ENCODE measurements at regions not wholly inside any gene's neighbourhood (a gene's known extent, or its start where the extent isn't known, plus 50 kb on each side); places are given as distances from the start of the nearest gene placed in this dataset.

GRCh38 chr20:34175879-34176278 lies 63.8 kb upstream of the EIF2S2 start:
- H2AFZ ChIP-seq (ENCODE audit: low read length), result no peak overlapping the region

GRCh38 chr20:34177052-34177451 lies 64.2 kb upstream of the ASIP start:
- Histone ChIP-seq H3K4me3 (ENCODE audit: low read depth, low read length, poor library complexity, severe bottlenecking) (no peak overlapping the region), H3K4me1 (ENCODE audit: insufficient read depth, low read length, poor library complexity, severe bottlenecking) (no peaks in the 10 kb centered on the region), H2AFZ (ENCODE audit: low read length) (no peak overlapping the region), H4K20me1 (ENCODE audit: insufficient read depth, low read length) (no peaks in the 10 kb centered on the region), H3K9me2 (ENCODE audit: insufficient read depth, low read length) (no peaks in the 10 kb centered on the region), H3K36me3 (ENCODE audit: insufficient read depth, low read length) (no peaks in the 10 kb centered on the region), H3K4me2 (ENCODE audit: low read length) (no peak overlapping the region), H3K9me3 (ENCODE audit: low read length) (no peaks in the 10 kb centered on the region), H3K27ac (ENCODE audit: low read depth, low read length, poor library complexity, severe bottlenecking) (no peak overlapping the region), H3K79me2 (ENCODE audit: insufficient read depth, low read depth, low read length) (no peaks in the 10 kb centered on the region)
- no peak for DNase-seq (ENCODE audit: low spot score)
- intact Hi-C loops (cut with micrococcal nuclease; ENCODE audit: unreplicated experiment), result no loop called here
- no TSS peak for BruUV-seq (replicated peaks)
- ChIA-PET CTCF (ENCODE audit: unreplicated experiment) (no interaction called here), POLR2A (no interaction called here)
- no peak for TF ChIP-seq EZH2phosphoT487 (IDR thresholded peaks at IDR 0.05; ENCODE audit: borderline replicate concordance, low read depth, low read length)
- no peak for TF ChIP-seq CTCF (conservative IDR thresholded peaks at IDR 0.05; ENCODE audit: low read length)

More at GRCh38 chr20:34175879-34176278, 63.8 kb upstream of the EIF2S2 start:
- POLR2A ChIA-PET, result no interaction called here
- H3K9me2 ChIP-seq (ENCODE audit: insufficient read depth, low read length), result no peaks in the 10 kb centered on the region
- no peaks in the 10 kb centered on the region for H4K20me1 ChIP-seq (ENCODE audit: insufficient read depth, low read length)
- no peak overlapping the region for H3K4me2 ChIP-seq (ENCODE audit: low read length)
- H3K36me3 ChIP-seq (ENCODE audit: insufficient read depth, low read length), result no peaks in the 10 kb centered on the region
- CTCF ChIA-PET (ENCODE audit: unreplicated experiment), result no interaction called here
- TF ChIP-seq EZH2phosphoT487 (IDR thresholded peaks at IDR 0.05; ENCODE audit: borderline replicate concordance, low read depth, low read length), result no peak
- no peak for TF ChIP-seq CTCF (conservative IDR thresholded peaks at IDR 0.05; ENCODE audit: low read length)
- no peak overlapping the region for H3K27ac ChIP-seq (ENCODE audit: low read depth, low read length, poor library complexity, severe bottlenecking)
- no peaks in the 10 kb centered on the region for H3K9me3 ChIP-seq (ENCODE audit: low read length)
- intact Hi-C loops (cut with micrococcal nuclease; ENCODE audit: unreplicated experiment), result no loop called here
- DNase-seq (ENCODE audit: low spot score), result no peak
- no peaks in the 10 kb centered on the region for H3K79me2 ChIP-seq (ENCODE audit: insufficient read depth, low read depth, low read length)
- no TSS peak for BruUV-seq (replicated peaks)
- no peak overlapping the region for H3K4me3 ChIP-seq (ENCODE audit: low read depth, low read length, poor library complexity, severe bottlenecking)
- H3K4me1 ChIP-seq (ENCODE audit: insufficient read depth, low read length, poor library complexity, severe bottlenecking), result no peaks in the 10 kb centered on the region

GRCh38 chr20:34179637-34180360 lies 61.4 kb upstream of the ASIP start:
- Histone ChIP-seq H3K9me3 (ENCODE audit: low read length) (no peaks in the 10 kb centered on the region), H3K27ac (ENCODE audit: low read depth, low read length, poor library complexity, severe bottlenecking) (no peak overlapping the region), H4K20me1 (ENCODE audit: insufficient read depth, low read length) (no peaks in the 10 kb centered on the region), H3K4me1 (ENCODE audit: insufficient read depth, low read length, poor library complexity, severe bottlenecking) (no peaks in the 10 kb centered on the region), H3K4me3 (ENCODE audit: low read depth, low read length, poor library complexity, severe bottlenecking) (no peak overlapping the region), H3K4me2 (ENCODE audit: low read length) (no peak overlapping the region), H3K9me2 (ENCODE audit: insufficient read depth, low read length) (no peaks in the 10 kb centered on the region), H2AFZ (ENCODE audit: low read length) (no peak overlapping the region), H3K79me2 (ENCODE audit: insufficient read depth, low read depth, low read length) (no peaks in the 10 kb centered on the region), H3K36me3 (ENCODE audit: insufficient read depth, low read length) (no peaks in the 10 kb centered on the region)
- DNase-seq (ENCODE audit: low spot score), result no peak
- ChIA-PET POLR2A (interaction anchor here (0.6 kb wide), 1 partner anchor 252 kb away, joined by 3 read pairs; no protein-coding TSS in a partner anchor), CTCF (ENCODE audit: unreplicated experiment) (no interaction called here)
- intact Hi-C loops (cut with micrococcal nuclease; ENCODE audit: unreplicated experiment), result no loop called here
- TF ChIP-seq EZH2phosphoT487 (IDR thresholded peaks at IDR 0.05; ENCODE audit: borderline replicate concordance, low read depth, low read length) (no peak), CTCF (conservative IDR thresholded peaks at IDR 0.05; ENCODE audit: low read length) (no peak)
- BruUV-seq (replicated peaks), result no TSS peak
